Activated naive CD4-positive, alpha-beta T cell treated with anti-CD3 and anti-CD28 coated beads, Interleukin-2, amount 10 ng/mL, durations not matched to agents 7 days and 5 days (primary cell): ENCODE measurements at regions not wholly inside any gene's neighbourhood (a gene's known extent, or its start where the extent isn't known, plus 50 kb on each side); places are given as distances from the start of the nearest gene placed in this dataset.
"Not testable (repeated sequence)": the region's sequence is repeated elsewhere in the genome, so short reads cannot be mapped to it uniquely, and the experiment has no call there.

Experiments
- CTCF ChIA-PET: fragments of 350-600 bp; sonication (Branson Sonifier 250); formaldehyde crosslinking; loops from one replicate; lab custom pipeline; 2021; ENCODE audit warnings: antibody characterized with exemption; lab: Charles Lee
- DNase-seq: peaks from one replicate; pipeline ENCODE4 v3.0.0-alpha.2; 2020
- H3K27ac Mint-ChIP-seq: one replicate; pipeline ENCODE4 v1.8.0; 2021; ENCODE audit warnings: mild to moderate bottlenecking, moderate library complexity, mixed read lengths
- H3K27me3 Mint-ChIP-seq: one replicate; pipeline ENCODE4 v1.8.0; 2021; ENCODE audit warnings: mild to moderate bottlenecking, mixed read lengths
- H3K36me3 Mint-ChIP-seq: one replicate; pipeline ENCODE4 v1.8.0; 2021; ENCODE audit warnings: mixed read lengths
- H3K4me1 Mint-ChIP-seq: one replicate; pipeline ENCODE4 v1.8.0; 2021; ENCODE audit warnings: mixed read lengths
- H3K4me3 Mint-ChIP-seq: one replicate; pipeline ENCODE4 v1.8.0; 2021; ENCODE audit warnings: mild to moderate bottlenecking, moderate library complexity, mixed read lengths
- H3K9me3 Mint-ChIP-seq: one replicate; pipeline ENCODE4 v1.8.0; 2021; ENCODE audit warnings: mixed read lengths

DNA sequence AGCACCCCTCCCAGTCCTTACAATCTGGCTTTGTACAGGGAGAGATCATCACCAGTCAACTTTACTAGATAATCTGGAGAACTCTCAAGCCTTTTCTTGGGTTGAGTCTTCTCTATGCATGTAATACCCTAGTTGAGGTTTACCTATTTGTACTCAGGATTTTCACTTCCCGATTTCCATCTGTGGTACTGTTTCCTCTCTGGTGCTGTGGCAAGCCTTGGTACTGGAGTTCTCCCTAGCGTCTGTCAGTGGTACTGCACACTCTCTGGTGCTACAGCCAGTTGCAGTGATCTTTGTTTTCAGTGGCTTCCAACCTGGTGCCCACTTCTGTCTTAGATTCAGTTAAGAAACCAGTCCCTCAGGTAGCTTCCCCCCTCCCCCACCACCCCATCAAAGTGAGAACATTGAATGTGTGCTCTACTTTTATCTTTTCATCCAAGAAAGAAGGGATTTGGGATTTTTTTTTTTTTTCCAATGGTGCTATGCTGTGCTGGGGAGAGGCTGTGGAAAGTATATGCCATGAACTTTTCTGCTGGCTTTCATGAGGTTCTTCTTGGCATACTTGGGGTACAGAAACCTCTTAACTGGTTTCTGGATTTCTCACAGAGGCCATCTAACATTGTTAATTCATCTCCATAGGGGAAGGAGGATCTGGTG lies 69.4 kb upstream of the EVL start:
- DNase-seq: peak; percentile 79
- no peak overlapping the region for H3K27ac Mint-ChIP-seq
- no peaks in the 10 kb centered on the region for H3K9me3 Mint-ChIP-seq

DNA sequence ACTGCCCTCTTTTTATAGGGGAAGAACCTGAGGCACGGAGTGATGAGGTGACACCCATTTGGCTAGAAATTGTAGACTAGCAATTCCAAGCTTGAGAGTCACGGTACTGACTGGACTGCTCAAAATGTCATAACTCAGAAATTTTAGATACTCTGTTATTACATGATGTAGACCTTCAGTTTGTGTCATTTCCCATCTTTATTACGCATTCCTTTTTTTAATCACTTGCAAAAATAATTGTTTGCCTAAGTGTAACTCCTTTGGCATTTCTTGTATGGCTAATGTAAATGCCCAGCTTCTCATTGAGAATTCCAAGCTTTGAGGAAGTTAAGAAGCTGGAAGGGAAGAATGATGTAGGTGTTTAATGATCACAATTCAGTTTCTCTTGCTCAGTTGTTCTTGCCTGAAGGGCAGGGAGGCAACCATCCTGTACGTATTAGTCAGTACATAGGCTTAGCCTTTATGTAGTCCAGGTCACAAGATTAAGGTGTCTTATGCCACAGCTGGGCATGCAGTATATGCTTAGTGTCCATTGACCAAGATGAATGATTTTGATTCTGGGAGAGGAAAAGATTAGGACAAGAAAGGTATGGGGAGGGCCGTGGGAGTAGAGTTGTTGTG lies 68.2 kb upstream of the EVL start:
- no peak for DNase-seq
- Mint-ChIP-seq H3K27me3 (peaks cover 17% of the 10 kb centered on the region), H3K27ac (no peak overlapping the region), H3K4me1 (peaks cover 6% of the 10 kb centered on the region), H3K36me3 (peaks cover 4% of the 10 kb centered on the region), H3K9me3 (peaks cover 5% of the 10 kb centered on the region), H3K4me3 (no peak overlapping the region)
- CTCF ChIA-PET: interaction anchor here (1.4 kb wide), 1 partner anchor 196 kb away, joined by 5 read pairs; no protein-coding TSS in a partner anchor

More for the DNA sequence above, 69.4 kb upstream of the EVL start:
- Mint-ChIP-seq H3K27me3 (peaks cover 17% of the 10 kb centered on the region), H3K4me3 (no peak overlapping the region), H3K36me3 (peaks cover 2% of the 10 kb centered on the region), H3K4me1 (peaks cover 6% of the 10 kb centered on the region)
- CTCF ChIA-PET: interaction anchor here (0.6 to 1.2 kb wide), 2 partner anchors 10 to 14 kb away, joined by 3 read pairs; no protein-coding TSS in a partner anchor

DNA sequence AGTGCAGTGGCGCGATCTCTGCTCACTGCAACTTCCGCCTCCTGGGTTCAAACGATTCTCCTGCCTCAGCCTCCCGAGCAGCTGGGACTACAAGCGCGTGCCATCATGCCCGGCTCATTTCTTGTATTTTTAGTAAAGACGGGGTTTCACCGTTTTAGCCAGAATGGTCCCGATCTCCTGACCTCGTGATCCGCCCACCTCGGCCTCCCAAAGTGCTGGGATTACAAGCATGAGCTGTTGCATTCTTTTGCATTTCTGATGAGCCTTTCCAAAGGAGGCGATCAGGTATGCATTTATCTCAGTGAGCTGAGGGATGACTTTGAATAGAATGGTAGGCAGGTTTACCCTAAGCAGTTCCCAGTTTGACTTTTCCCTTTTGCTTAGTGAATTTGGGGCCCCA lies 64.8 kb upstream of the EVL start:
- H3K9me3 Mint-ChIP-seq: peaks cover 17% of the 10 kb centered on the region
- H3K36me3 Mint-ChIP-seq, DNase-seq, CTCF ChIA-PET, H3K4me3 Mint-ChIP-seq, H3K27ac Mint-ChIP-seq, H3K4me1 Mint-ChIP-seq: not testable (repeated sequence)
- H3K27me3 Mint-ChIP-seq: peaks cover 11% of the 10 kb centered on the region

DNA sequence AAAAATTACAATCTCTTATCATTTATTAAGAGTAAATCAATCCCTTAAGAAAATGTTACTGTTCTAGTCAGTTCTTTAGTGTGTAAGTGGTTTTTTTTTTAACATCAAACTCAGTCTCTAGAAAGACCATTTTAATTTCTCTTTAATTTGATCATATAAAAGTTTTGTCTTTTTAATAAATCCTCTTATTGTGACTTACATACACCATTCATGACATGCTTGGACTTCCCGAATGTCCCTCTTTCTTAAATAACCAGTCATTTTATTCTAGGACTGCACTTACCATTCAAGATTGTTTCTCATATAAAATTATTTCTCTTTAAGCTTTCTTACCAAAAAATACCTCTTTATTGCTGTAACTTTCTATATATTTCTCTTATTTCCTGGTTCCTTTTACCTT lies 60.8 kb upstream of the EVL start:
- Mint-ChIP-seq H3K36me3 (peaks cover 9% of the 10 kb centered on the region), H3K4me3 (no peak overlapping the region), H3K4me1 (no peaks in the 10 kb centered on the region), H3K27ac (no peak overlapping the region), H3K27me3 (peaks cover 13% of the 10 kb centered on the region), H3K9me3 (peaks cover 19% of the 10 kb centered on the region)
- DNase-seq: no peak
- CTCF ChIA-PET: no interaction called here

DNA sequence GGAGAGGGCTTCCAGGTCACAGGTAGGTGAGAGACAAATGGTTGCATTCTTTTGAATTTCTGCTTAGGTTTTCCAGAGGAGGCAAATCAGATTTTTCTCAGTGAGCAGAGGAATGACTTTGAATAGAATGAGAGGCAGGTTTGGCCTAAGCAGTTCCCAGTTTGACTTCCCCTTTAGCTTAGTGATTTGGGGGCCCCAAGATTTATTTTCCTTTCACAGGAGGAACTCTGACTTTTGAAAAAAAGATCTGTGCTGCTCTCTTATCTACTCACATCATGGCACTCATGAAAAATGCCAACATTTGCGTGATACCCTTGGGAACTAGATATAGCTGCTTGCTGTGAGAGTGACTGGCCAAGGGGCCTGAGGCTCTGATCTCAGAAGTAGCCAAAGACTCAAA lies 58.0 kb upstream of the EVL start:
- Mint-ChIP-seq H3K9me3 (peaks cover 13% of the 10 kb centered on the region), H3K27me3 (peaks cover 12% of the 10 kb centered on the region), H3K4me1 (peaks cover under 1% of the 10 kb centered on the region), H3K27ac (no peak overlapping the region), H3K4me3 (no peak overlapping the region), H3K36me3 (peaks cover 5% of the 10 kb centered on the region)
- no peak for DNase-seq
- CTCF ChIA-PET: interaction anchor here (0.6 kb wide), 1 partner anchor 618 kb away, joined by 4 read pairs; no protein-coding TSS in a partner anchor

DNA sequence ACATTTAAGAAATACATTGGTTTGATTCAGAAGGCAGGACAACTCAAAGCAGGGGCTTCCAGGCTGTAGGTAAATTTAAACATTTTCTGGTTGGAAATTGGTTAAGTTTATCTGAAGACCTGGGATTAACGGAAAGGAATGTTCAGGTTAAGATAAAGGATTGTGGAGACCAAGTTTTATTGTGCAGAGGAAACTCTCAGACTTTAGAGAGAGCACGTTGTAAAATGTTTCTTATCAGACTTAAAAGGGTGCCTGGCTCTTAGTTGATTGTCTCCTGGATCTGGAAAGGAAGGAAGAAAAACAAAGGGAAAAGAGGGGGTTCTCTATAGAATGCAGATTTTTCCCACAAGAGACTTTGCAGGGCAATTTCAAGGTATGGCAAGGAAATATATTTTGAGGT lies 55.4 kb upstream of the EVL start:
- H3K27ac Mint-ChIP-seq, CTCF ChIA-PET, H3K36me3 Mint-ChIP-seq, H3K9me3 Mint-ChIP-seq, H3K4me3 Mint-ChIP-seq, H3K4me1 Mint-ChIP-seq, DNase-seq: not testable (repeated sequence)
- H3K27me3 Mint-ChIP-seq: peaks cover 12% of the 10 kb centered on the region

DNA sequence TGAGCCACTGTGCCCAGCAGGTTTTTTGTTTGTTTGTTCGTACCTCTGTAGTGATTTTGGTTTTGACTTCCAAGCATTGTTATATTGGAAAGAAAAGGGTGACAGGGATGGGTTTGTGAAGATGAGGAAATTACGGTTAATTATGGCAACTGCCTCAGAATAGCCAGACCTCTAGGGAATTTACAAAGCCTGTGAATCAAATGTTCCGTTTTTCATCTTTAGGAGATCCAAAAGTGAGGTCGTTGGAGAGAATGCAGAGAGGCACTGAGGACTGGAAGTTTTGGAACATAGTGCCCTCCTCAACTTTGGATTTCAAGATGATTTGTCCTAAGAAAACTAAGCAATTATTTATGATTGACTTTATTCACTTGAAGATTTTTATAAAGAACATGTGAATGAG lies 54.5 kb upstream of the EVL start:
- DNase-seq: no peak
- CTCF ChIA-PET: no interaction called here
- H3K4me1 Mint-ChIP-seq: peaks cover 6% of the 10 kb centered on the region
- no peaks in the 10 kb centered on the region for H3K9me3 Mint-ChIP-seq
- peaks cover 12% of the 10 kb centered on the region for H3K27me3 Mint-ChIP-seq
- no peaks in the 10 kb centered on the region for H3K36me3 Mint-ChIP-seq
- no peak overlapping the region for H3K27ac Mint-ChIP-seq
- no peak overlapping the region for H3K4me3 Mint-ChIP-seq

DNA sequence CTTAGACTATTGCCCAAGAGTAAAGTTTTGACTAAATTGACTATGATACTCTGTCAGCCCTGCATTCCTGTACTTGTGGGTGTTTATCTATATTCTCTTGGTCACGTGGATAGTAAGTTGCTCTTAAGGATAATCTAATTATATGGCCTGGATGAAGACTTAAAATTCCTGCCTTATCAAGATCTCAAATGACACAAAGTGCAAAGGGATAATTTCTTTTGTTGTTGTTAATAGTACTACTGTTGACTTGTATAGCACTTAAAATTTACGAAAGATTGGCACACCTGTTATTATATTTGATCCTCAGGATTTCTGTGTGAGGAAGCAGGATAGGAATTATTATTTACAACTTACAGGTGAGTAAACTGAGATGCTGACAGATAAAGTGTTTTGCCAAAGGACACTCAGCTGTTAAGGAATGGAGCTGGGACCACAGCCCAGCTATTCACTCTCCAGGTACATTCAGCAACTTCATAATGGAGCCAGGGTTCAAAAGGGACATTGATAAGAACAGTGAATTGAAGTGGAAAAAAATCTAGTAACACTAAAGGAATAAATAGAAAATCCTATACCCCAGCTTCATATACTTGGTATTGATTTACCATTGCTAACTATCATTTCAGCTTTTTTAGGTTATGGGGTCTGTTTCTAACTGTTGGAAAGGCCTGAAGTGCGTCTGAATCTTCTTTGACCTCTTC lies 53.4 kb upstream of the EVL start:
- Mint-ChIP-seq H3K36me3 (no peaks in the 10 kb centered on the region), H3K27me3 (peaks cover 12% of the 10 kb centered on the region), H3K4me3 (no peak overlapping the region), H3K9me3 (no peaks in the 10 kb centered on the region), H3K4me1 (peaks cover 6% of the 10 kb centered on the region), H3K27ac (no peak overlapping the region)
- no peak for DNase-seq
- CTCF ChIA-PET: no interaction called here

DNA sequence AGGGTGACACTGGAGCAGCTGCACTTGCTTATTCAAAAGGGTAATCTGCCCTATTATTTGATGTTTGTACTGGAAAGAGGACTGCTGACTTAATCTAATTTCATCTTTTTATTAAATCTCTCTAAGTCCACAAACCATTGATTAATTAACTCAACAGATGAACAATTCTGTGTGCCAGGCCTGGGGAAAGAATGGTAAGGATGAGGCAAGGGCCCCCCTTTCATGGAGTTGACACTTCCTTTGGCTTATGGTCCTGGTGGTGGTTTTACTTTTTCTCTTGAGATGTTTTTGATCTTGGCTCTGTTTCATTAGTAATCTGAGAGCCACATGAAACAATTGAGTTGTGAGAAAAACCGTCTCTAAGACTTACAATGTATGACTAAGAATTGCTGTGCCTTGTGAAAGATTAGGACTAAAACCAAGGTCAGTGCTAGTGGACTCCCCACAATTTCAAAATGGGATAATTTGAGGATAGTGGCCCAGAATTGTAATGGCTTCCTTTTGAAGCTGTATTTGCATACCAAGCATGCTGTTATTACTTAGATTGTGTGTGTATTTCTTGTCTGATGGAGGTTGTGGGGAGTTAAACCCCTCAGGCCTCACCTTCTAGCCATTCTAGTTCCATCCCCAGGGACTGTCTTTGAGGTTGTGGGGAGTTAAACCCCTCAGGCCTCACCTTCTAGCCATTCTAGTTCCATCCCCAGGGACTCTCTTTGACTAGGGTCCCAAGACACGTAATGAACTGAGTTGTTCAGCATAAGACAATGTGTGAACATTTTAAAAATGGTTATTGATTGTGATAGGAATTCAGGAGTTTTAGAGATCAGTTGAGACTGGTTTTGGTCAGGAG lies 52.5 kb upstream of the EVL start:
- CTCF ChIA-PET: no interaction called here
- DNase-seq: no peak
- no peak overlapping the region for H3K4me3 Mint-ChIP-seq
- no peak overlapping the region for H3K27ac Mint-ChIP-seq
- H3K27me3 Mint-ChIP-seq: peaks cover 4% of the 10 kb centered on the region
- peaks cover 6% of the 10 kb centered on the region for H3K4me1 Mint-ChIP-seq
- H3K9me3 Mint-ChIP-seq: no peaks in the 10 kb centered on the region
- no peaks in the 10 kb centered on the region for H3K36me3 Mint-ChIP-seq

DNA sequence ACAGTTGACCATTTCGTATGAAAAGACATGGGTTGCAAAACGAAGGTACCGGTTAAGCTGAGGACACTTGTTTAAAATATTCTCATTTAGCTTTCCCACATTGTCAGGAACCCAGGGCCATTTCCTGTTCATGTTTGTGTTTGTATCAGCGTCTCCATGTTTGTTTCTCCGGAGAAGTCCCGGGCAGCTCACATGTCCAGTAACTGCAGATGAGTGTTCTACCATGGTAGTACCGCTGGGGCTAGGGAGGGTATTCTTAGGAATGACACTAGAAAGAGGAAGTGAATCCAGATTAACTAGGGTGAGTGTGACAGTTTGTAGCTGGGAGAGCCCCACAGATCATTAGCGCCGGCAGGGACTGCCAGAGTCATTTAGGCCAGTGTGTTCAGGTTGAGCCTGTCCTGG lies 50.0 kb upstream of the EVL start:
- H3K9me3 Mint-ChIP-seq: no peaks in the 10 kb centered on the region
- H3K4me3 Mint-ChIP-seq: no peak overlapping the region
- CTCF ChIA-PET: no interaction called here
- H3K27ac Mint-ChIP-seq: peak overlapping the region; percentile 16
- H3K27me3 Mint-ChIP-seq: no peaks in the 10 kb centered on the region
- DNase-seq: no peak
- H3K4me1 Mint-ChIP-seq: peaks cover 6% of the 10 kb centered on the region
- H3K36me3 Mint-ChIP-seq: no peaks in the 10 kb centered on the region
